ENCODE measurements at regions not wholly inside any gene's neighbourhood (a gene's known extent, or its start where the extent isn't known, plus 50 kb on each side); places are given as distances from the start of the nearest gene placed in this dataset.

GRCh38 chr3:71962561-71963240, 177.8 kb upstream of the PROK2 start:
- no peak for DNase-seq

DNA sequence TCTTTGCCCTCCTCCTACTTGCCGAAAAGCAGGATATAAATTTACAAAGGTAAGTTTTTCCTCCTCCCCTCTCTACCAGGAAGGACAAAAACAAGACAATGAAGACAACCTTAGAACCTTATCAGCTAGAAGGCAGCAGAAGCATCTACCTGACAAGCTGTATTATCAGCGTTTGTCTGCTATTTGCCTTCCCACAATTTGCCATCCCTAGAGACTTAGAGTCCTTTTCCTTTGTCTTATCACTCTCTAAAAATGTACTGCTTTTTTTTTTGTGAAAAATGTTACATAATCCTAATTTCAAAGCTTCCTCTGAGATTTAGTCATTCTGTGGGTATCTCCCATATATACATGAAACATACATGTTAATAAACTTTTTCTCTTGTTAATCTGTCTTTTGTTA, 176.9 kb upstream of the PROK2 start:
- DNase-seq: no peak

DNA sequence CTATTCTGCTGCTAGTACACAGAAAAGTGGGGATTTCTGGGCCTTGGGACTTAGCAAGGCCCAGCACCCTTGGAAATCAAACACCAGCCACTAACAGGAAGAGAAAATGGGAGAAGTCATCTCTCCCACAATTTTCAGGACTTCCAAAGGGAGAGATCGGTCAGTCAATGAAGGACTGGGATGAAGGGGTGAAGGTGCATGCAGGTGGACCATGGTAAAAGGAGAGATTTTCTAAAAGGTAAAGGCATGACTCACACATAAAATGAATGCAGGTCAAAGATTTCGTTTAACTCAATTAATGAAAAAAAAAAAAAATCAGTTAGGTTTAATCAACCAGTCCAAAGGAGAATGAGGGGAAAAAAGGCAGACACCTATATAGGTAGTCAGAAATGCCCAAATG, 176.4 kb upstream of the PROK2 start:
- no peak for DNase-seq

DNA sequence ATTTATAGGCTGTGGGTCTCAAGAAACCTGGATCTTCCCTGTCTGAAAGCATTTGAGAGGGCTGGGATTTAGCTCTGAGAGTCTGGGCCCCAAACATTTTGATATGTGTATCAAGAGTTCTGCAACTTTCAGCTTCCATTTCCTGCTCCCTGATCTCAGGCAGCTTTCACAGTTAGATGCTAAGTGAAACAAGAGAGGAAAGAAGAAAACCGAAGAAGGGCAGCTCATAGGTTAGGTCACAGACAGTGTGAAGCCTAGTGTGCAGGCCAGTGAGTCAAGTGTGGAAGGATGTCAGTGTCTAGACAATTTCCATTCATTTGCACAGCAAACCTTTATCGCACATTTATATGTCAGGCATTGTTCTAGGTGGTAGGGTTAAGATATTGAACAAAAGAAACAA, 173.6 kb upstream of the PROK2 start:
- no peak for DNase-seq

DNA sequence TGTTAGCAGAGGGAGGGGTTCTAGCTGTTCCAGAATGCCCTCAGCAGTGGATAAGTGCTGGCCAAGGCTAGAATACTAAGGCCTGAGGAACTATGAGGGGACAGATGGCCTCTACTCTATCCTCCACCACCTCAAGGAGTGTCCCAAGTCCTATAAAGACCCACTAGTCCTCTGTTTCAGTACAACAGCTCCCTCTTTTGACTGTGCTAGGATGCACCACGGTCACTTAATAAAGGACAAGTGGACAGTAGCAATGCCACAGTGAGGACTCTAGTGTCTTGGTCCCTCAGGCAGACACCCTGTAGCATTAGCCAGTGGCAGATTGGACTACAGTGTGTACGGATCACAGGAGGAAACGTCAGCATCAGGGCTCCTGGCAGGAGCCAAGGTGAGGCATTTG, 171.8 kb upstream of the PROK2 start:
- DNase-seq: no peak

- no peak for DNase-seq
Observed at GRCh38 chr3:71956069-71956340, 171.1 kb upstream of the PROK2 start.

GRCh38 chr3:71955240-71956068, 170.5 kb upstream of the PROK2 start:
- peak; percentile 45 for DNase-seq

DNA sequence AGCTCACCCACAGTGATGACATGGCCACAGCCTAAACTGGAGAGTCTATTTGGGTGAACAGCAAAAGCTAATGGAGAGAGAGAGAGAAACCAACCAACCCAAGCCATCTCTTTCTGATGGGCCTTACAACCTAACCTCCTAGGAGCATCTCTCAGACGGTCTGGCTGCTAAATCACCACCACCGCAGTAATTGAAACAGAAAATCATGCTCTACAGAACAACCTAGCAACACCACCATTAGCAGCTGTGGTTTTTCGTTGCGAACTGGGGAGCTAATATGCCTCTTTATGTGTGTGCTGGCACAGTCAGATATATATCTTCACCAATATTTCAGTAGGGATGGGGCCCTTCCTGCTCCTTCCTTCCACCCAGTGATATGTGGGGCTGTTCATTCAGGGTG, 166.9 kb upstream of the PROK2 start:
- DNase-seq: no peak

DNA sequence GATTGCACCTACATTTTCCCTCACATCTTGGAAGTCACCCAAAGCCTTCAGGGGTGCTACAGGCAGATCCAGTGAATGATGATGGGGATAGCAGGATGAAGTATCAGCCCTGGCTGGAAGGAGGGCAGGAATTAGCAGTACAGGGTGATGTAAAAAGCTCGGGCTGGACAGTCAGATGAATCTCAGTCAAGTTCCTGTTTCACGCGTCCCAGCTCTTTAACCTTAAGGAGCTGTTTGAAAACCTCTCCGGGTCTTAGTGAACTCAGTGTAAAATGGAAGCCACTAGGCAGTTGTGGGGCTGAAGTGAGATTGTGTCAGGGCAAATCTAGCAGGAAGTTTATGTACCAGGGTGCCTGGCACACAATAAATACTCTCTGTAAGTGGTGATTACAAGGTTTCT, 166.4 kb upstream of the PROK2 start:
- no peak for DNase-seq

DNA sequence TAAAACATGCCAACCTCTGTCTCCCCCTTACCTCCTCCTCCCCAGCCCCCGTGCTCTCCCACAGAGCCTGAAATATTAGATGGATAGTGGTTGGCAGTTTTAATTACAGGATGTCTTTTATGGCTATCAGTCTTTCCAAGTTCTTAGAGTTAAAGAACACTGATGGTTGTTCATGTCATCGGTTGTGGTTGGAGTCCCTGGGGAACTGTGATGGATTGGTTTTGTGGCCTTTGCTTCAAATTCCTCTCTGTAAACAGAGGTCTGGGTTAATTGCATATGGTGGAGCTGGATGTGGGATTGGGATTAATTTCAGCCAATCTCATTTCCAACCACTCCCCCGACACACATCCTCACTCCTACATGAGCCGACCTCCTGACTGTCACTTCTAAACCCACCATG, 164.5 kb upstream of the PROK2 start:
- no peak for DNase-seq

- no peak for DNase-seq
Observed at GRCh38 chr3:71944482-71945065, 159.6 kb upstream of the PROK2 start.

DNA sequence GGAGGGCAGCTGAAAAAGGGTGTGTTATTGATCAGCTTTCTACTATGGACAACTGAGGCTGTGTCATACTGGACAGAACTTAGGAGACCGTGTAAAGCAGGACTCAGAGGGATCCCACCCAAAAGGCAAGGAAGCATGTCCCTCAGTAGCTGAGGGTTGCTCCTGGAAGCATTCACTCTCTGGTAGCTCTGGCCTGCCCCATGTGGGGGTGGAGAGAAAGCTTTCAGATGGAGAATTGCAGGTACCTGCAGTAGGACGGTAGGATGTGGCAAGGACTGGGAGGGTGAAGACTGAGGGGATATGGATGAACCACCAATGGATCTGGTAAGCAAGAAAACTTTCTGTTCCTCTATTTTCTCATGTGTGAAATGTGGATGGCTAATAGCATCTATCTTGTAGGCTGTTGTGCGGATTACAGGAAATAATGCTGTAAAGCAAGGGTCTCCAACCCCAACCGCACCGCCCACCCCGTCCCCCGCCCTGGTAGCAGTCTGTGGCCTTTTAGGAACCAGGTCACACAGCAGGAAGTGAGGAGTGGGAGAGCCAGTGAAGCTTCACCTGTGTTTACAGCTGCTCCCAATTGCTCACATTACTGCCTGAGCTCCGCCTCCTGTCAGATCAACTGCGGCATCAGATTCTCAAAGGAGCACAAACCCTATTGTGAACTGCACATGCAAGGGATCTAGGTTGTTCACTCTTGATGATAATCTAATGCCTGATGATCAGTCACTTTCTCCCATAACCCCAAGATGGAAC, 157.7 kb upstream of the PROK2 start:
- DNase-seq: no peak

DNA sequence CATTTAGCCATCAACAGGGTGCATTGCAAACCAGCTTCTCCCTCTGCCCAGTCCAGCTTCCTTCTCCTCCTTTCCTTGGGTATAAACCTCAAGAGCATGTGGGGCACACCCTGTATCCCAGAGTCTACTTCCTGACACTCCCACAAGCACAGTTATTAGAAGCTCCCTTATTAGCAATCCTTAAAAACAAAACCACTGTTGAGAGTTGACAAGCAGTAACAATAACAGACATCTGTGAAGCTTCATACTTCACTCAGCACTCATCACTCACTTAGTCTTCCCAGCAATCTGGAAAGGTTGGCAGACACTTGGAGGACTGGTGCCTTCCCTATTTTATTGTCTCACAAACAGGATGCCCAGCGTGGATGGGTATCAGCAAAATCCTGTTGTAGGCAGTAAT, 155.5 kb upstream of the PROK2 start:
- DNase-seq: no peak

DNA sequence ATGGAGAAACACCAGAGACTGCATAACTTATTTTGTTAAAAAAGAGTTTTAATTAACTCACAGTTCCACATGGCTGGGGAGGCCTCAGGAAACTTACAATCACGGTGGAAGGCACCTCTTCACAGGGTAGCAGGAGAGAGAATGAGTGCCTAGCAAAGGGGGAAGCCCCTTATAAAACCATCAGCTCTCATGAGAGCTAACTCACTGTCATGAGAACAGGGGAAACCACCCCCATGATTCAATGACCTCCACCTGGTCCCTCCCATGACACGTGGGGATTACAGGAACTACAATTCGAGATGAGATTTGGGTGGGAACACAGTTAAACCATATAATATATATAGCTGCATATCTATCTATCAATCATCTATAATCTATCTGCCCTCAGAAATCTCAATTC, 153.1 kb upstream of the PROK2 start:
- DNase-seq: peak; percentile 8

DNA sequence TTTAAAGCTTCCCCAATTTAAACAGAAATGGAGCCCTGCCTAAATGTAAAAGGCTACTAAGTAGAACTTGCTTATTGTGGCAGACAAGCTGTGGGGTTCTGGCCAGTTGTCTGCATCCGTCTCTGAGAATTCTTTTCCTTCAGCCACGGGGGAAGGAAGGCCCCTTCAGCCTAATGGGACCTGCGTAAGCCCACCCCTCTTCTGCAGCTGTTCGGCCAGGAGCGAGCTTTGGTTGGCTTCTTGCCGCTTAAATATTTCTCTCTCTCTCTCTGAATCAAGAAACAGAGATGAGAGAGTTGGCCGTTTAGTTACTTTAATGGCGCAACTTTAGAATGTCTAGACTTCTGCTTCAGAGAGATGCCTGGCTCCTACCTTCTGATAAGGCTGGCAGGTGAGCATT, 151.7 kb upstream of the PROK2 start:
- DNase-seq: no peak

- DNase-seq: no peak
Observed at GRCh38 chr3:71934520-71935270, 149.7 kb upstream of the PROK2 start.

DNA sequence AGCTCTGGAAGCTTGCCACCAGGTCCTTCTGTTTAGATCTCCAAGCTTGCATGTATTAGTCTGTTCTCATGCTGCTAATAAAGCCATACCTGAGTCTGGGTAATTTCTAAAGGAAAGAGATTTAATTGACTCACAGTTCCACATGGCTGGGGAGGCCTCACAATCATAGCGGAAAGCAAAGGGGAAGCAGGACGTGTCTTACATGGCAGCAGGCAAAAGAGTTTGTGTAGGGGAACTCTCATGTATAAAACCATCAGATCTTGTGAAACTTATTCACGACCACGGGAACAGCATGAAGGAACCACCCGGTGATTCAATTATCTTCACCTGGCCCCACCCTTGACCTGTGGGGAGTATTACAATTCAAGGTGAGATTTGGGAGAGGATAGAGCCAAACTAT, 147.0 kb upstream of the PROK2 start:
- DNase-seq: no peak

GRCh38 chr3:71930056-71930991, 145.4 kb upstream of the PROK2 start:
- DNase-seq: peak; percentile 8

DNA sequence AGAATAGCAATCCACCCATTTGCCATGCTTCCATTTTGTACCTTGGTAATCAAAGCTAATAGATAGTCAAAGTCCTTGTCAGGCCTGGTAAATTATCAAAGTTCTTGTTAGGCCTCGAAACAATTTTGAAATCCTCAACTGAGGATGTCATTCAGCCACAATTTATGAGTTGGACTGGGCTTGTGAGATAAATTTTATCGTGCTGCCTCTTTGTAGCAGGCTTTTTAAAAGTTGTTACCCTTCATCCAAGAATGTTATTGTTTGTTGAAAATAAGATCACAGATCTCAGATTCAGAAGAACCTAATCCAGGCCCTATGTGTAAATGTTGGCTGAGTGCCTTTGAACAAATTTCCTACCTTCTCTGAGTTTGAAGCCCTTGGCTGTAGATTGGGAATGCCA, 143.3 kb upstream of the PROK2 start:
- DNase-seq: no peak

- DNase-seq: no peak
Observed at GRCh38 chr3:71927505-71928066, 142.6 kb upstream of the PROK2 start.

GRCh38 chr3:71926616-71927015, 141.7 kb upstream of the PROK2 start:
- DNase-seq: no peak

DNA sequence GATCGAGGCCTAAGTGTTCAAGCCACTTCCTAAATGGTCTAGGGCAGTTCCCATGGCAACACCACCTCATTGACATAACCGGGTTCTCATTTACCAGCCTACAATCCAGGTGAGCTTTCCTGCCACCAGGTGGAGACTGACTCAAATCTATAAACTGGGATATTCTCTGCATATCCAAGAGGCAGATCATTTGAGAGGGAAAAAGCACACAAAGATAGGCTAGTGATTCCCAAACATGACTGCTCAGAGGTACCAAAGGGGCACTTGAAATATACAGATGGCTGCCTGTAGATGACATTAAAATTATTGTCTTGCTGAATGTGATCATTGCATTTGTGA, 141.3 kb upstream of the PROK2 start:
- DNase-seq: peak; percentile 10
